NCI-H146 (cell line): ENCODE measurements at regions not wholly inside any gene's neighbourhood (a gene's known extent, or its start where the extent isn't known, plus 50 kb on each side); places are given as distances from the start of the nearest gene placed in this dataset.
"Not testable (repeated sequence)": the region's sequence is repeated elsewhere in the genome, so short reads cannot be mapped to it uniquely, and the experiment has no call there.

Source experiments
- DNase-seq: peaks from one replicate; lab custom pipeline; 2025; lab: John Stamatoyannopoulos, UW

- no peak for DNase-seq
Observed at GRCh38 chr2:161061786-161062185, 98.4 kb upstream of the TANK start.

DNA sequence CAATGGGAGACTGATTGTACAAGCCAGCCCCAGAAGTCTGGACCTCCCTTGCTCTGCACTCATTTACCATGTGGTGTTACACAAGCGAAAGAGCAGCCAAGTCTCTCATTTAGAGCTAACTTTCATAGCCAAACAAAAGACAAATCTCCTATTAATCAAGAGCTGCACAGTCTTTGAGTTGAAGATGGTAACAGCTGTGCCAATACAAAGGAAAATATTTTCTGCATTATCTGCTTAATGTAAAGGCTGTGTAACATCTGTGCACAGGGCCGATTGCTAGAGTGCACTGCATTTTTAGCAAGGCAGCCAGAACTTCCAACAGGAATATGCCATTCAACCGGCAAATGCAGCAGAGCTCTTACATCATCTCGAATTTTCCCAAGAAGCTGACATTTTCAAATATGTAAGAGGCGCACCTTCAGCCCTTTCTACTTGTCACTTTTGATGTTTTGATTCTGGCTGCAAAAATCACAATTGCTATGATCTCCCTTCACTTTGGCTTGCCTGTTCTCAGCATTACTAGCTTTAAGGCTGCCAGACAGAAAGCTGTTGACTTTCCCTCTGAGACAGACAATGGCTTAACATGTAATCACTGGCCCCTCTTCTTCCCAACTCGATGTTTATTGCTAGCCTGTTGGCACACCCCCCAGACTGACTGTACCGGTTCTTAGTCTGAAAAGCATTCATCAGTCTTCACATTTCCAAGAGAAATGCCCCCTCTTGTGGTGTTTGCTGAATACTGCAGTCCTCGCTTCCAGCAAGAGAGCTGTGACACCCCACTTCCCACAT lies 96.9 kb upstream of the TANK start:
- DNase-seq = peak; percentile 10

- DNase-seq = no peak
Observed at GRCh38 chr2:161063946-161064306, 96.3 kb upstream of the TANK start.

DNA sequence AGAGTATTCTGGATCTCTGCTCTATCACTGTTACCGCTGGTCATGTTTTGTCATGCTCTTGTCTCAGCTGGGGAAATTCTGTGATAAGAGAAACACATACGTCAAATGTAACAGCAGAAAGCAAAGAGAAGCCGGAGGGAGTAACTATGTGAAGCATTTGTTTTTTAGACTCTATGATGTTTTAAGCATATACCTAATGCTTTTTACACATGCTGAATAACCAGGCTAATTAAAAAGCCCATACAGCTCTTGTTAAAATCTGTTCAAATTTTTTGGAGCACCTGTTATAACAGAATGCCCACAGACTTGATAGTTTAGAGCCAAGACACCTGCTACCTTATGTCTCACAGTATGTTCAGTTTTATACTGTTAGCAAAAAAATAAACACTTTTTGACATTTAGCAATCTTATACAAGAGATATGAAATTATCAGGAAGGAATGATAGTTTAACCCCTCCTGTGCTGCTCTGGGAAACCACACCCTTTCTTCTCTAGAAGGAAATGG lies 92.3 kb upstream of the TANK start:
- DNase-seq = no peak

DNA sequence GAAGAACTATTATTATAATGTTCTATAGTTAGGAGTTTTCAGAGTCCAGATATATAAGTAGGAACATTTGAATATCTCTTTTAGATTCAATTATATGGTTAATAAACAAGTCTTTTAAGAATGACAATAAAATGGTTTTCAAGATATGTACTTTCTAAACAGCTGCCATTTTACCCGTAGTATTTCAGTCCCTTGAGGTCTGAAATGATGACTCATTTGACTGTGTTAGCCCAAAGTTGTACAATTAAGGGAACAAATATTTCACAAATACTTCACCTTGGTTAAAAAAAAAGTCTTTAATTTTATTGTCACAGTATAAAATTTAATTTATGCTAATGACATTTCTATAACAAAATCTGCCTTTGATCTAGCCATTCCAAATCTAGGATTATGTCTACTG lies 91.6 kb upstream of the TANK start:
- no peak for DNase-seq

GRCh38 chr2:161070693-161071479 lies 89.3 kb upstream of the TANK start:
- DNase-seq = no peak

DNA sequence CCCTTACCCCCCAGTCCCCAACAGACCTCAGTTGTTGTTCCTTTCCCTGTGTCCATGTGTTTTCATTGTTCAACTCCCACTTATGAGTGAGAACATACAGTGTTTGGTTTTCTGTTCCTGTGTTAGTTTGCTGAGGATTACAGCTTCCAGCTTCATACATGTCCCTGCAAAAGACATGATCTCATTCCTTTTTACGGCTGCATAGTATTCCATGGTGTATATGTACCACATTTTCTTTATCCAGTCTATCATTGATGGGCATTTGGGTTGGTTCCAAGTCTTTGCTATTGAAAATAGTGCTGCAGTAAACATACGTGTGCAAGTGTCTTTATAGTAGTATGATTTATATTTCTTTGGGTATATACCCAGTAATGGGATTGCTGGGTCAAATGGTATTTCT lies 87.8 kb upstream of the TANK start:
- not testable (repeated sequence) for DNase-seq

DNA sequence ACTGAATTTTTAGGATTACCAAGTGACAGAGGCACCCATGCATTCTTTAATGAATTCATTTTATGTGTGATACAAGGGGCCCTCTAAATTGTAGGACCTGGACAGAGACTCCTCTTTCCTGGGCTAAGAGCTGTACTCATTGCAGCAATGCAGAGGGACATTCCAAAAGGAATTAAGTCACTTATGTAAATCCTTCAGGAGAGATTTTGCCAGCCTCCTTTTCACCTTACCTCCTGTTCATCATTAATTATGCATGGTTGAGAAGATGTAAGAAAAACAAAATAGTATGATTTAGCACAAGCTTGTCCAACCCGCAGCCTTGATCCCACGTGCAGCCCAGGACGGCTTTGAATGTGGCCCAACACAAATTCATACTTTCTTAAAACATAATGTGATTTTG lies 84.5 kb upstream of the TANK start:
- no peak for DNase-seq

DNA sequence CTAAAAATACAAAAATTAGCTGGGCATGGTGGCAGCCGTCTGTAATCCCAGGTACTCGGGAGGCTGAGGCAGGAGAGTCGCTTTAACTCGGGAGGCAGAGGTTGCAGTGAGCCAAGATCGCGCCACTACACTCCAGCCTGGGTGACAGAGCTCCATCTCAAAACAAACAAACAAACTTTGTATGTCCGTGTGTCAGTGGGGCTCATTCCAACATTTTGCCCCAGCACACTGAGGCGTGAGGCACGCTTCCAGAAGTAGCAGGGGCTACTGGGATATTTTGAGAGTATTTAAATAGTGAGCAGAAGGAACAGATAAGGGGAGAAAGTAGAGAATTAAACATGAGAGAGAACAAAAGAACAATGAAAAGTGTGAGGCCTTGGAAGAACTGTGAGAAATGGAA lies 83.3 kb upstream of the TANK start:
- no peak for DNase-seq

GRCh38 chr2:161077367-161078210 lies 82.6 kb upstream of the TANK start:
- DNase-seq = no peak

- no peak for DNase-seq
Observed at GRCh38 chr2:161078211-161078539, 82.1 kb upstream of the TANK start.

DNA sequence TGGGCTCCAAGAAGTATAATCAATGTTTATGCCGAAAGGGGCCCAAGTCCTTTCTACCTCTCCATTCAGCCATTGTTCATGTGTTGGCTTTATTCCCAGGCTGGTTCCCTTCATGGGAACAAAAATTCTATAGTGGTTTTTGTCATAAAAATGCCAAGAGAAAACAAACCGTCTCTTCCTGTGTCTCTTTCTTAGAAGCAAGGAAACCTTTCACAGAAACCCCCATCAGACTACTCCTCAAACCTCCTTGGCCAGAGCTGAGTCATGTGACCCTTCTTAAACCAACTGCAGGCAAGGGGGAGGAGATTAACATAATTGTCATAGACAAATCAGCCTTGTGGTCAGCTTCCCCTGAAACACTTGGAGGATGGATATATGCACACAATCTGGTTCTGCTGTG lies 75.1 kb upstream of the TANK start:
- no peak for DNase-seq

DNA sequence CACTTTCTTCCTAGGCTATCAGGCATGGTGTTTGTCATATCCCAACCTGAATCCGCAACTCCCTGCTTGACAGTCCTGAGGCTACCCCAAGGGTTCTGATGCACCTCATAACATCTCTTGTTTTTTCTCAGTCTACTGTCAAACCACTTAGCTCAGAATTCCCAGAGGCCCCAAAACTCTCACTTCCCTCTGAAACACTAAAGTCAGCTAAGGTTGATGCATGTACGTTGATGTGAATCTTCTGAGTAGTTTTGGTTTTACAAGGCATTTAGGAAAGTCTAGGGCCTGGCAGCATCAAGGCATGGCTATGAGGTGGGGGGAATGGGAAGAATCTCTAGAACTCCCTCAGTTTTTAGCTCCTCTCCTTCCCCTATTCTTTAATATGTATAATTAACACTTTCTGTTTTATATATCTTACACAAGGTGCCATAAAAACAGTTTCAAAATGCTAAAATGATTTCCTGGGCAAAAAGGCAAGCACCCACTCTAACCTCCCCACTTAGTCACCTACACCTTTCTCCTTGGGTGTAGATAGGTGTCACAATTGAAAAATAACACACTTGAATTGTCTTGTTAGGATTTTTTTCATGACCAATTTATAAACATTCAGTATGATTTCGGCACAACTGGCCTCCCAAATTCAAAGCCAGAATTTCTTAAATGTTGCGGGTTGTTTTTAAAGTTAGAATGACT lies 71.4 kb upstream of the TANK start:
- no peak for DNase-seq

DNA sequence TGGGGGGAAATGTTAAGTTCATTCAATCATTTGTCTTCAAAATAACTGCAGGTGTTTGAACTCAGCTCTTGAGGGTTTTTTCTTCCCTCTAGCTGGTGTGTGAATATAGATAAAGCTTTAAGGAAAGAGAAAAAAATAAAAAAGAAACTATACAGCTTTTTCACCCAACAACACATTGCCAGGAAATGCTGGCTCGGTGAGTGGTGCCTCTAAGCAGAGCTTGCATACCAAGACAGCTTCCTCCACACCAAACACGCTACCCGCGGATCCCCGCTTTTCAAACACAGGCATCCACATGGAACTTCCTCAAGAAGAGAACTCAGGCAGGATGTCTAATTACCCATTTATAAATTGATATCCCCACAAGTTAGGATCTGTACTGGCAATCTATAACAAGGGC lies 69.8 kb upstream of the TANK start:
- no peak for DNase-seq

DNA sequence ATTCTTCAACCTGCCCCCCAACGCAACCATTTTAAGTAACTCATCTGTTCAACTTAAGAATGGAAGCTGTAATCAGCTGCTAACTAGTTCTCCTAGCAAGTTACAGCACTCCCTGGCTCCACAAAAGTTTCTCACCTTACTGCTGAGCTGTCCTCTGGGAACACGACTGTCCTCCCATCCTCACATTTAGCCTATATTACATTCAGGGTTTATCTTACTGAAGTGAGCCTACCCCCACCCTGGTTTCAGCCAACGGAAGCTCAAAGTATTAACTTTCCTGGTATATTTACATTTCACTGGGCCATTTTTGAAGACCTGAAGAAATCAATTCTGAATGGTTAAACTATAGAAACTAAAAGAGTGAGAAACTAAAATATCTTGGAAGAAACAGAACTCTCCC lies 64.9 kb upstream of the TANK start:
- DNase-seq = no peak

GRCh38 chr2:161096336-161096735 lies 63.9 kb upstream of the TANK start:
- no peak for DNase-seq

GRCh38 chr2:161097157-161097556 lies 63.1 kb upstream of the TANK start:
- DNase-seq = no peak

GRCh38 chr2:161100211-161100895 lies 59.9 kb upstream of the TANK start:
- DNase-seq = no peak

- DNase-seq = no peak
Observed at GRCh38 chr2:161101406-161101805, 58.8 kb upstream of the TANK start.

DNA sequence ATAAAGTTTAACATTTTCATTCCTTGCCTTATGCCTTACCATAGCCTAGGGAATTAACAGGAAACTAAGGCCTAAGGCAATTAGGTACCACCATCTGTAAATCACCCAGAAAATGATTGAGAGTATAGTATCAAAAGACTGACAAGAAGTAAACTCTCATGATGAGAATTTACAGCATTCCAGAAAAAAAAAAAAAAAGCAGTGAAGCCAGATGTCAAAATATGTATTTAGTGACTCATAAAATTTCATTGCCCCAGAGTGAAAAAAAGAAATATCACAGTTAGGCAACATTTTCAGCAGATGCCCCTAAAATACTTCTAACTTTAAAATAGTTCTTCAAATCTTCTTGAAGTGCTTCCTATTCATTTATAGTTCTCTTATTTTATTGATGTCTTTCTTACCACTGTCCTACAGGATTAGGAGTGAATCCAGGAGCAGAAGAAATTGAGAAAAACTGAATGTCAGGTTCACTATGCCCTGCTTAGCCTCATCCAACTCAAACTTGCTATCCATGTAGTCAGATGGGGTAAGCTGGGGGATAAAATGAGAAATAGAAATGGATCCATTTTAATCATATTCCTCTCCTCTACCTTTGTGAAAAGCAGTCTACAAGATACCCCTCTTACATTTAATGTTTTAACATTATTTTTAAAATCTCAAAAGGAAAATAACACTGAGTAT lies 57.3 kb upstream of the TANK start:
- no peak for DNase-seq

GRCh38 chr2:161103451-161103831 lies 56.8 kb upstream of the TANK start:
- no peak for DNase-seq
